ENCODE measurements at regions not wholly inside any gene's neighbourhood (a gene's known extent, or its start where the extent isn't known, plus 50 kb on each side); places are given as distances from the start of the nearest gene placed in this dataset.

DNA sequence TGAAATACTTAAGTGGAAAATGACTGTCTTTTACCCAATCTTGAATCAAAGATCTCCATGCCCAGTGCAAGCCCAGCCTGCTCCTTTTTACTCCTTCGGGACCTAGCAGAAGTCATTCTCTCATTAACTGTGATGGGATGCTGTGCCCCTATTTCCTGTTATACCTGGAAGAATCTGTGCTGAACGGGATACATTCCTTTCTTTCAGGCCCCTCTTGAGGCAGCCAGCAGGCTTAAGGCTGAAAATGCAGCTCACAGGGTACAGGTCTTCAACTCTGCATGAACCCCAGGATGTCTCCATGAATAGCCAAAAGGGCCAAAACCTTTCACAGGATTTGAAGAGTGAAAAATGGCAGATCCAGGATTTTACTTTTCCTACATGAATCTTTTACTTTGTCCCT, 784.8 kb upstream of the KLHL29 start:
- FAIRE-seq: no peak
- no peak overlapping the region for H3K4me2 ChIP-seq
- H3K4me3 ChIP-seq: no peak overlapping the region
- ATAC-seq: no peak
- DNase-seq (ENCODE audit: low read depth in 1 of 2, low spot score in 1 of 2): no peak
- 0% methylated on average over 2 of the region's 2 CpGs for WGBS (ENCODE audit: missing lambda C conversion rate)
- TF ChIP-seq KDM1A (IDR thresholded peaks at IDR 0.05; ENCODE audit: low read depth) (no peak), RAD21 (conservative IDR thresholded peaks at IDR 0.05 in 1 of 2, IDR thresholded peaks at IDR 0.05 in 1 of 2) (no peak), GATA3 (IDR thresholded peaks at IDR 0.05; ENCODE audit: borderline replicate concordance) (no peak), CBX8 (IDR thresholded peaks at IDR 0.05) (no peak), SREBF2 (IDR thresholded peaks at IDR 0.05) (no peak), ZNF302 (CRISPR knock-in tag; IDR thresholded peaks at IDR 0.05) (no peak), EHF (CRISPR knock-in tag; IDR thresholded peaks at IDR 0.05) (no peak), HOXB5 (CRISPR knock-in tag; IDR thresholded peaks at IDR 0.05) (no peak), CBX2 (IDR thresholded peaks at IDR 0.05; ENCODE audit: borderline replicate concordance, low read depth) (no peak), ELK1 (IDR thresholded peaks at IDR 0.05; ENCODE audit: low read depth, low read length) (no peak), CEBPB (IDR thresholded peaks at IDR 0.05) (no peak), RARB (CRISPR knock-in tag; IDR thresholded peaks at IDR 0.05) (no peak), FOXS1 (CRISPR knock-in tag; IDR thresholded peaks at IDR 0.05) (no peak), NR3C1 (IDR thresholded peaks at IDR 0.05) (no peak), HES2 (IDR thresholded peaks at IDR 0.05) (no peak)
- TF ChIP-seq, protein P1, sequence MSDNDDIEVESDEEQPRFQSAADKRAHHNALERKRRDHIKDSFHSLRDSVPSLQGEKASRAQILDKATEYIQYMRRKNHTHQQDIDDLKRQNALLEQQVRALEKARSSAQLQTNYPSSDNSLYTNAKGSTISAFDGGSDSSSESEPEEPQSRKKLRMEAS (IDR thresholded peaks at IDR 0.05): no peak
- TF ChIP-seq, protein P2, sequence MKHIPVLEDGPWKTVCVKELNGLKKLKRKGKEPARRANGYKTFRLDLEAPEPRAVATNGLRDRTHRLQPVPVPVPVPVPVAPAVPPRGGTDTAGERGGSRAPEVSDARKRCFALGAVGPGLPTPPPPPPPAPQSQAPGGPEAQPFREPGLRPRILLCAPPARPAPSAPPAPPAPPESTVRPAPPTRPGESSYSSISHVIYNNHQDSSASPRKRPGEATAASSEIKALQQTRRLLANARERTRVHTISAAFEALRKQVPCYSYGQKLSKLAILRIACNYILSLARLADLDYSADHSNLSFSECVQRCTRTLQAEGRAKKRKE (CRISPR knock-in tag; IDR thresholded peaks at IDR 0.05; ENCODE audit: low read depth): no peak
- POLR2A ChIA-PET: no interaction called here
- 0 out of 3 replicates have a peak, but pooled peaks cover 2% of the 10 kb centered on the region for H3K9me3 ChIP-seq
- H3K4me1 ChIP-seq: no peaks in the 10 kb centered on the region
- CTCF ChIA-PET: no interaction called here
- H3K27ac ChIP-seq: no peak overlapping the region

GRCh38 chr2:22600999-22601398, 784.0 kb upstream of the KLHL29 start:
- Histone ChIP-seq H3K27ac (no peak overlapping the region), H3K4me2 (no peak overlapping the region), H3K4me3 (no peak overlapping the region), H3K4me1 (no peaks in the 10 kb centered on the region), H3K9me3 (0 out of 3 replicates have a peak, but pooled peaks cover 2% of the 10 kb centered on the region)
- CTCF ChIA-PET: interaction anchor here (0.9 kb wide), 1 partner anchor 81 kb away, joined by 3 read pairs; no protein-coding TSS in a partner anchor
- POLR2A ChIA-PET: no interaction called here
- DNase-seq (ENCODE audit: low read depth in 1 of 2, low spot score in 1 of 2) (no peak), FAIRE-seq (no peak), ATAC-seq (no peak)
- 0% methylated on average over 1 of the region's 1 CpG for WGBS (ENCODE audit: missing lambda C conversion rate)
- no peak for TF ChIP-seq NPAS2 (CRISPR knock-in tag; IDR thresholded peaks at IDR 0.05; ENCODE audit: borderline replicate concordance)
- no peak for TF ChIP-seq ZSCAN20 (CRISPR knock-in tag; IDR thresholded peaks at IDR 0.05)
- TF ChIP-seq KDM1A (IDR thresholded peaks at IDR 0.05; ENCODE audit: low read depth): no peak
- no peak for TF ChIP-seq SREBF2 (IDR thresholded peaks at IDR 0.05)
- TF ChIP-seq RFX5 (IDR thresholded peaks at IDR 0.05): no peak
- TF ChIP-seq CEBPB (IDR thresholded peaks at IDR 0.05): no peak
- no peak for TF ChIP-seq HES2 (IDR thresholded peaks at IDR 0.05)
- no peak for TF ChIP-seq RARB (CRISPR knock-in tag; IDR thresholded peaks at IDR 0.05)
- TF ChIP-seq, protein P3, sequence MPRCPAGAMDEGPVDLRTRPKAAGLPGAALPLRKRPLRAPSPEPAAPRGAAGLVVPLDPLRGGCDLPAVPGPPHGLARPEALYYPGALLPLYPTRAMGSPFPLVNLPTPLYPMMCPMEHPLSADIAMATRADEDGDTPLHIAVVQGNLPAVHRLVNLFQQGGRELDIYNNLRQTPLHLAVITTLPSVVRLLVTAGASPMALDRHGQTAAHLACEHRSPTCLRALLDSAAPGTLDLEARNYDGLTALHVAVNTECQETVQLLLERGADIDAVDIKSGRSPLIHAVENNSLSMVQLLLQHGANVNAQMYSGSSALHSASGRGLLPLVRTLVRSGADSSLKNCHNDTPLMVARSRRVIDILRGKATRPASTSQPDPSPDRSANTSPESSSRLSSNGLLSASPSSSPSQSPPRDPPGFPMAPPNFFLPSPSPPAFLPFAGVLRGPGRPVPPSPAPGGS (IDR thresholded peaks at IDR 0.05): no peak

DNA sequence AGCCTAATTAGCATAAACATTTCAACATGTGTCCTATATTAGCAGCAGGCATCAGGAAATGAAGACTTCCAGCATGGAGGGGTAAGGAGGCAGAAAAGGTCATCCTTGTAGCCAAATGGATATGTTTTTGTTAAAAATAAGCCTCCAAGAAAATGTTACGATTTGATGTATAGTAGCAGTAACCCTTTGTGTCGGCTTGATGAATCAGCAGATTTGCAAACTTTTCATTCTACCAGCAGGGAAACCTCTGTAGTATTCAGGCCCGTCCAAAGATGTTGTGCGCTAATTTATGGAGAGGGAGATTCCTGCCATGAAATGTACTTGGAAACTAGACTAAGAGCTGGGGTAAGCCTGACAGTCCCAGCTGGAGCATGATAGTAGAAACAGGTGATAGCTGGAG, 780.8 kb upstream of the KLHL29 start:
- ChIA-PET POLR2A (no interaction called here), CTCF (interaction anchor here (0.6 kb wide), 1 partner anchor 221 kb away, joined by 4 read pairs; no protein-coding TSS in a partner anchor)
- ATAC-seq: no peak
- 21% methylated on average over 4 of the region's 4 CpGs for WGBS (ENCODE audit: missing lambda C conversion rate)
- H3K4me3 ChIP-seq: no peak overlapping the region
- H3K4me2 ChIP-seq: no peak overlapping the region
- H3K9me3 ChIP-seq: no peaks in the 10 kb centered on the region
- TF ChIP-seq MAFK (IDR thresholded peaks at IDR 0.05; ENCODE audit: partially characterized antibody) (peak; percentile 71), FOSL2 (IDR thresholded peaks at IDR 0.05) (no peak), FOSL2 (CRISPR knock-in tag; IDR thresholded peaks at IDR 0.05) (no peak), CHD2 (IDR thresholded peaks at IDR 0.05; ENCODE audit: low read length, partially characterized antibody) (no peak), FOSB (CRISPR knock-in tag; IDR thresholded peaks at IDR 0.05) (no peak), HOXB13 (CRISPR knock-in tag; IDR thresholded peaks at IDR 0.05; ENCODE audit: low read depth) (no peak), JUN (IDR thresholded peaks at IDR 0.05) (no peak), HEYL (CRISPR knock-in tag; IDR thresholded peaks at IDR 0.05) (no peak)
- TF ChIP-seq, protein P3 (IDR thresholded peaks at IDR 0.05): no peak
- no peak for DNase-seq (ENCODE audit: low read depth in 1 of 2, low spot score in 1 of 2)
- no peak overlapping the region for H3K27ac ChIP-seq
- FAIRE-seq: no peak
- no peaks in the 10 kb centered on the region for H3K4me1 ChIP-seq
